Stomach (tissue), 4 donors: ENCODE measurements at regions not wholly inside any gene's neighbourhood (a gene's known extent, or its start where the extent isn't known, plus 50 kb on each side); places are given as distances from the start of the nearest gene placed in this dataset.
"Not testable (repeated sequence)": the region's sequence is repeated elsewhere in the genome, so short reads cannot be mapped to it uniquely, and the experiment has no call there.

Experiments
- POLR2A ChIP-seq, 4 donors: fragments of 450-650 bp; IDR thresholded peaks; one replicate each; pipeline ENCODE4 v1.6.1; 2016; ENCODE audit warnings: antibody characterized with exemption in 4 of 4, control low read depth in 2 of 4, mild to moderate bottlenecking in 1 of 4, moderate library complexity in 1 of 4
- POLR2AphosphoS5 ChIP-seq, 3 donors: sonication (generic); formaldehyde crosslinking; IDR thresholded peaks; one replicate each; pipeline ENCODE4 v1.6.1; 2016; ENCODE audit warnings: antibody characterized with exemption in 3 of 3
- TF ChIP-seq, protein P1 (sequence below), 7 experiments: fragments of 450-650 bp in 4 of 7; fragments of 200-600 bp in 3 of 7; sonication (generic) in 3 of 7; IDR thresholded peaks; one replicate each; pipeline ENCODE4 v1.5.1; 2016 to 2019; ENCODE audit warnings: antibody characterized with exemption in 7 of 7, control low read depth in 2 of 7, mild to moderate bottlenecking in 1 of 7

DNA sequence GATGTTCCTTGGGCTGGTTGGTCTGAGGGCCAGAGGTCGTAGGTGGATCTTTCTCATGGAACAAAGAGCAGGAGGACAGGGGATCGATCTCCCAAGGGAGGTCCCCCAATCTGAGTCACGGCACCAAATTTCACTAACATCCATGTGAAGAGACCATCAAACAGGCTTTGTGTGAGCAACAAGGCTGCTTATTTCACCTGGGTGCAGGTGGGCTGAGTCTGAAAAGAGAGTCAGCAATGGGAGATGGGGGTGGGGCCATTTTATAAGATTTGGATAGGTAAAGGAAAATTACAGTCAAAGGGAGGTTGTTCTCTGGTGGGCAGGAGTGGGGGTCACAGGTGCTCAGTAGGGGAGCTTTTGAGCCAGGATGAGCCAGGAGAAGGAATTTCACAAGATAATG, 334.0 kb upstream of the HTR1E start:
- TF ChIP-seq, protein P1, sequence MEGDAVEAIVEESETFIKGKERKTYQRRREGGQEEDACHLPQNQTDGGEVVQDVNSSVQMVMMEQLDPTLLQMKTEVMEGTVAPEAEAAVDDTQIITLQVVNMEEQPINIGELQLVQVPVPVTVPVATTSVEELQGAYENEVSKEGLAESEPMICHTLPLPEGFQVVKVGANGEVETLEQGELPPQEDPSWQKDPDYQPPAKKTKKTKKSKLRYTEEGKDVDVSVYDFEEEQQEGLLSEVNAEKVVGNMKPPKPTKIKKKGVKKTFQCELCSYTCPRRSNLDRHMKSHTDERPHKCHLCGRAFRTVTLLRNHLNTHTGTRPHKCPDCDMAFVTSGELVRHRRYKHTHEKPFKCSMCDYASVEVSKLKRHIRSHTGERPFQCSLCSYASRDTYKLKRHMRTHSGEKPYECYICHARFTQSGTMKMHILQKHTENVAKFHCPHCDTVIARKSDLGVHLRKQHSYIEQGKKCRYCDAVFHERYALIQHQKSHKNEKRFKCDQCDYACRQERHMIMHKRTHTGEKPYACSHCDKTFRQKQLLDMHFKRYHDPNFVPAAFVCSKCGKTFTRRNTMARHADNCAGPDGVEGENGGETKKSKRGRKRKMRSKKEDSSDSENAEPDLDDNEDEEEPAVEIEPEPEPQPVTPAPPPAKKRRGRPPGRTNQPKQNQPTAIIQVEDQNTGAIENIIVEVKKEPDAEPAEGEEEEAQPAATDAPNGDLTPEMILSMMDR (IDR thresholded peaks at IDR 0.05), result not testable (repeated sequence)
- not testable (repeated sequence) for TF ChIP-seq POLR2A, POLR2AphosphoS5 (IDR thresholded peaks at IDR 0.05)
